GM10266 (cell line): ENCODE measurements at regions not wholly inside any gene's neighbourhood (a gene's known extent, or its start where the extent isn't known, plus 50 kb on each side); places are given as distances from the start of the nearest gene placed in this dataset.

Experiments
- DNase-seq: peaks from one replicate; pipeline ENCODE4 v3.0.0; 2012; ENCODE audit errors: extremely low spot score
- CTCF ChIP-seq: IDR thresholded peaks from 2 replicates; pipeline ENCODE4 v1.5.1; 2012; ENCODE audit warnings: mild to moderate bottlenecking, low read depth; ENCODE audit not compliant: control insufficient read depth, insufficient read depth; ENCODE audit errors: missing control alignments

- DNase-seq = no peak
- TF ChIP-seq CTCF = no peak
These were observed 92.6 kb upstream of the KIF5B start for GRCh38 chr10:32148864-32149251.

GRCh38 chr10:32147730-32148129 lies 91.5 kb upstream of the KIF5B start:
- no peak for TF ChIP-seq CTCF
- DNase-seq = no peak

- TF ChIP-seq CTCF = no peak
- DNase-seq = no peak
These were observed 89.9 kb upstream of the KIF5B start for GRCh38 chr10:32146166-32146565.

DNA sequence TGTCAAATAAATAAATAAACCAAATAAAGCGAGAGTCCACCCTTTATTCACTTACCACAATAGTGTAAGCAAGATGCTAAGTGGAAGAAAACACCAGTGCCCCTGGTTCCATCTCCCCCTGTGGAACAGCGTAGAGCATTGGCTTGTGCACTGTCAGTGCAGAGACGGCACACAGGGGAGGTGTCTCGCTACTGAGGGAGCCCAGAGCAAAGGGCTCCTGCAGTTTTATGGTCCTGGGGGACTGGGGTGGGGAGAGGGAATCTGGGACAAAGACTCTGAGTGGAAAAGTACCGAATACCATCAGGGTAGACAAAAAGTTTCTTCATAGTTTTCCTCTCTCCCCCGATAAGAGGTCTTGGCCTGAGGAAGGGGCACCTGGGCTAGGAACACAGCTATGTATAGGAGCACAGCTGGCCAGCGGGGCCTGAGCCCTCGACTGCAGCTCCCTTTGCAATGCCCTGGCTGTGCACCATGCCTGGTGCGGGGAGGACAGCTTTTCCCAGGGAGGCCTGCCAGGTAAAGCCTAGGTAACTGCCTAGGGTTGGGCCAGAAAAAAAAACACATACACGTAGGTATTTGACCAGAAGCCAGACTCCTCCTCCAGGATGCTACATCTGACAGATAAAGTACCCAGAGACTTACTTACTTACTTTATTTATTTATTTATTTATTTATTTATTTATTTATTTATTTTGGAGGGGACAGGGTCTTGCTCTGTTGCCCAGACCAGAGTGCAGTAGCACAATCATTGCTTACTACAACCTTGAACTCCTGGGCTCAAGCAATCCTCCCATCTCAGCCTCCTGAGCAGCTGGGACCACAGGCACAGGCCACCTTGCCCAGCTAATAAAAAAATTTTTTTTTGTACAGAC lies 88.8 kb upstream of the KIF5B start:
- no peak for TF ChIP-seq CTCF
- no peak for DNase-seq

GRCh38 chr10:32143302-32143847 lies 87.2 kb upstream of the KIF5B start:
- no peak for DNase-seq
- no peak for TF ChIP-seq CTCF

DNA sequence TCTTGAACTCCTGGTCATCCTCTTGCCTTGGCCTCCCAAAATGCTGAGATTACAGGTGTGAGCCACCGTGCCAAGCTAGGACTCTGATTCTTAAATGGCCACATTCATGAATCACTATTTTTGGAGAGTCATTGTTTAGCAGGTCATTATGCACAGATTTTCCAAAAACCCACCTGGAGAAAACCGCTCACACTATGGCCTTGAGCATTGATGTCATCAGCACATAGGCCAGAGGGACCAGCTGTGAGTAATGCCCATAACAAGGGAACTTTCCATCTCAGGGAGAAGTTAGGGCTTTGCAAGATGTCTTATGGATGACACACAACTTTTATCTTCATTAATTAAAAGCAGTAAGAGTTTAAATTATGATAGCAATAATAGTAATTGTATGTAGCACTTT lies 86.4 kb upstream of the KIF5B start:
- DNase-seq = no peak
- TF ChIP-seq CTCF = no peak

DNA sequence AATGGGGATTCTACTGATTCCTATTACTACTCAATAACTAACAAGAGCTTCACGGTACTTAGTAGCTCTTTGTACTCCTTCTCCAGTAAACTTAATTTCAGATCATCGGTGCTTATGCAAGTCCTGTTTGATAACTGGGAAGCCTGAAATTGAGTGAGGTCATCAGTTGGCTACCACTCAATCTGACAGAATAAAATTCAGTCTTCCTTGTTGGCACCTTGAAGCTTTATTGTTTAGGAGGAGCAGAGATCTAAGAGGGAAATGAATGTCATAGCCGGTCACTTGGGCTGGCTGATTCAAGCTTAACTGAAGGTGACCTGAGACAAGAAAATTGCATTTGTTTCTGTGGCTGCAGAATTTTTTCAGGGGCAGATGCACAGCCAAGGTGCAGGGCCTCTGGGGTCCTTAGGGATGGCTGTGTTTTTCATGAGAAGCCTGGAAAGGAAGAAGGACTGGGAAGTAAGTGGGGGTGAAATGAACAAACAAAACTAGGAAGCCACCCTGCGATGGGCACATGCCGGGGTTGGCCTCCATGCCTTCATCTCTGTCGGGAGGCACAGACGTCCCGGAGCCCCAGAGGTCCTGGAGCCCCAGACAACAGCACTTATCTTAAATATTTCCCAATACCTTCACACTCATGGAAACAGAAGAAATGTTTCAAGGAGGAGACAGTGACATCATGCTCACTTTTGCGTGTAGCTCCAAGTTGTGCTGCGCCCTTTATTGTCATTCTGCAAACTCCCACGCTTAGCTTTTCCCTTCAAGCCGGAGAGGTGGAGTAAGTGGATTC lies 85.0 kb upstream of the KIF5B start:
- TF ChIP-seq CTCF = no peak
- DNase-seq = no peak
